Lung (tissue), 11 donors: ENCODE measurements at regions not wholly inside any gene's neighbourhood (a gene's known extent, or its start where the extent isn't known, plus 50 kb on each side); places are given as distances from the start of the nearest gene placed in this dataset.

Experiments used
- ATAC-seq: fragments of 200-7000 bp; cut with Tn5 transposase; one replicate; pipeline ENCODE4 v1.9.1; 2020; ENCODE audit warnings: moderate number of reproducible peaks; ENCODE audit not compliant: insufficient read depth, low FRiP score
- DNase-seq, 3 donors: peaks; one replicate each; pipeline ENCODE4 v3.0.0-alpha.2; 2013 to 2017
- H3K27ac ChIP-seq, 2 donors: one replicate each; pipeline ENCODE4 v1.5.1; 2013; ENCODE audit warnings: mild to moderate bottlenecking in 2 of 2, moderate library complexity in 2 of 2, control low read depth in 1 of 2, inconsistent platforms in 1 of 2, low read depth in 1 of 2, low read length in 1 of 2
- H3K27me3 ChIP-seq, 3 donors: one replicate each; pipeline ENCODE4 v1.5.1; 2013; ENCODE audit warnings: low read length in 2 of 3; ENCODE audit not compliant: control insufficient read depth in 3 of 3, insufficient read depth in 3 of 3
- H3K36me3 ChIP-seq, 4 donors: one replicate each; pipeline ENCODE4 v1.5.1; 2013; ENCODE audit warnings: low read length in 4 of 4, mild to moderate bottlenecking in 1 of 4, moderate library complexity in 1 of 4; ENCODE audit not compliant: control insufficient read depth in 4 of 4, insufficient read depth in 4 of 4
- H3K4me1 ChIP-seq, 5 donors: one replicate each; pipeline ENCODE4 v1.5.1; 2013; ENCODE audit warnings: low read length in 5 of 5, mild to moderate bottlenecking in 2 of 5, moderate library complexity in 1 of 5; ENCODE audit not compliant: control insufficient read depth in 5 of 5, insufficient read depth in 5 of 5
- H3K4me3 ChIP-seq: one replicate; pipeline ENCODE4 v1.5.1; 2013; ENCODE audit warnings: mild to moderate bottlenecking, control low read depth, moderate library complexity
- H3K9ac ChIP-seq, 2 donors: one replicate each; pipeline ENCODE4 v1.5.1; 2013; ENCODE audit warnings: low read length in 2 of 2, control low read depth in 1 of 2; ENCODE audit not compliant: insufficient read depth in 1 of 2
- H3K9me3 ChIP-seq, 4 donors: one replicate each; pipeline ENCODE4 v1.5.1; 2013; ENCODE audit warnings: low read length in 3 of 4, mild to moderate bottlenecking in 1 of 4, moderate library complexity in 1 of 4; ENCODE audit not compliant: control insufficient read depth in 4 of 4, insufficient read depth in 3 of 4
- CTCF ChIP-seq: IDR thresholded peaks from 2 replicates; pipeline ENCODE4 v1.5.1; 2012; ENCODE audit warnings: mild to moderate bottlenecking; ENCODE audit errors: control extremely low read depth, extremely low read depth
- WGBS, 2 donors: extraction: QIAGEN DNeasy Blood & Tissue Kit; methylation state at CpG; one replicate each; pipeline ENCODE4 v1.1.7; 2013; 5-methylcytosine and 5-hydroxymethylcytosine counted together
- donor health status: control.
- donor health status: control.
- donor health status: Bipolar disorder and iron deficiency.
- donor health status: healthy.
- donor health status: DM: yes; HTN: yes; CAD: no.

GRCh38 chr5:162242416-162242815 is 174.8 kb downstream of the GABRG2 start:
- no peak overlapping the region for H3K4me3 ChIP-seq
- H3K4me1 ChIP-seq: no peaks in the 10 kb centered on the region
- TF ChIP-seq CTCF: no peak
- ATAC-seq: no peak
- no peaks in the 10 kb centered on the region for H3K9me3 ChIP-seq
- H3K36me3 ChIP-seq: no peaks in the 10 kb centered on the region
- H3K27me3 ChIP-seq: no peaks in the 10 kb centered on the region
- no peak for DNase-seq
- no peak overlapping the region for H3K27ac ChIP-seq
- no peak overlapping the region for H3K9ac ChIP-seq

GRCh38 chr5:162243651-162244050 is 176.1 kb downstream of the GABRG2 start:
- no peak for TF ChIP-seq CTCF
- no peak for DNase-seq
- WGBS, 2 donors: 74 to 83% methylated on average over 3 of the region's 3 CpGs

GRCh38 chr5:162248107-162248713 is 180.6 kb downstream of the GABRG2 start:
- H3K36me3 ChIP-seq: no peaks in the 10 kb centered on the region
- TF ChIP-seq CTCF: no peak
- no peaks in the 10 kb centered on the region for H3K9me3 ChIP-seq
- H3K9ac ChIP-seq: no peak overlapping the region
- no peaks in the 10 kb centered on the region for H3K4me1 ChIP-seq
- no peaks in the 10 kb centered on the region for H3K27me3 ChIP-seq
- ATAC-seq: no peak
- H3K27ac ChIP-seq: no peak overlapping the region
- no peak for DNase-seq
- 73 to 77% methylated on average over 11 of the region's 11 CpGs for WGBS, 2 donors
- no peak overlapping the region for H3K4me3 ChIP-seq

More at GRCh38 chr5:162243651-162244050, 176.1 kb downstream of the GABRG2 start:
- no peak overlapping the region for H3K9ac ChIP-seq
- H3K4me3 ChIP-seq: no peak overlapping the region
- H3K4me1 ChIP-seq: no peaks in the 10 kb centered on the region
- no peaks in the 10 kb centered on the region for H3K9me3 ChIP-seq
- ATAC-seq: no peak
- no peaks in the 10 kb centered on the region for H3K27me3 ChIP-seq
- no peaks in the 10 kb centered on the region for H3K36me3 ChIP-seq
- no peak overlapping the region for H3K27ac ChIP-seq

GRCh38 chr5:162256711-162257110 is 189.1 kb downstream of the GABRG2 start:
- Histone ChIP-seq H3K27ac (no peak overlapping the region), H3K27me3 (no peaks in the 10 kb centered on the region), H3K36me3 (no peaks in the 10 kb centered on the region), H3K4me1 (no peaks in the 10 kb centered on the region), H3K4me3 (no peak overlapping the region), H3K9ac (no peak overlapping the region), H3K9me3 (no peaks in the 10 kb centered on the region)
- 67 to 71% methylated on average over 1 of the region's 1 CpG for WGBS, 2 donors
- ATAC-seq (no peak), DNase-seq (no peak)
- TF ChIP-seq CTCF: no peak
